Esophagus muscularis mucosa (tissue), 4 donors: ENCODE measurements at regions not wholly inside any gene's neighbourhood (a gene's known extent, or its start where the extent isn't known, plus 50 kb on each side); places are given as distances from the start of the nearest gene placed in this dataset.

Source experiments
- DNase-seq: peaks from one replicate; pipeline ENCODE4 v3.0.0-alpha.2; 2017; ENCODE audit errors: extremely low spot score
- H3K27ac ChIP-seq, 4 donors: fragments of 200-600 bp; sonication (generic); replicated peaks in 1 of 4; 1 replicate in 3 of 4; 2 replicates in 1 of 4; pipeline ENCODE4 v1.5.1; 2016 to 2019; ENCODE audit warnings: mild to moderate bottlenecking in 1 of 4
- H3K27me3 ChIP-seq, 4 donors: fragments of 200-600 bp; sonication (generic); one replicate each; pipeline versions ENCODE4 v1.5.1 to v1.6.0; 2016 to 2019
- H3K36me3 ChIP-seq, 4 donors: fragments of 200-600 bp; sonication (generic); one replicate each; pipeline ENCODE4 v1.5.1; 2016 to 2019
- H3K4me1 ChIP-seq, 4 donors: fragments of 200-600 bp; sonication (generic); one replicate each; pipeline ENCODE4 v1.5.1; 2016 to 2019
- H3K4me3 ChIP-seq, 4 donors: fragments of 200-600 bp; sonication (generic); 1 replicate in 2 of 4; 2 replicates in 2 of 4; pipeline ENCODE4 v1.5.1; 2016 to 2019; ENCODE audit warnings: mild to moderate bottlenecking in 4 of 4, moderate library complexity in 1 of 4
- H3K9me3 ChIP-seq, 4 donors: fragments of 200-600 bp; sonication (generic); 1 replicate in 3 of 4; 2 replicates in 1 of 4; pipeline ENCODE4 v1.5.1; 2016 to 2019
- CTCF ChIP-seq, 3 experiments: fragments of 200-600 bp in 2 of 3; fragments of 450-650 bp in 1 of 3; sonication (generic) in 2 of 3; IDR thresholded peaks; one replicate each; pipeline ENCODE4 v1.5.1; 2017 to 2019; ENCODE audit warnings: antibody characterized with exemption in 3 of 3, mild to moderate bottlenecking in 2 of 3, moderate library complexity in 1 of 3
- EP300 ChIP-seq: sonication (generic); formaldehyde crosslinking; IDR thresholded peaks from one replicate; pipeline ENCODE4 v1.6.1; 2017; ENCODE audit warnings: antibody characterized with exemption
- POLR2A ChIP-seq: fragments of 450-650 bp; IDR thresholded peaks from one replicate; pipeline ENCODE4 v1.6.1; 2017; ENCODE audit warnings: antibody characterized with exemption, moderate library complexity, mild to moderate bottlenecking, low read depth
- POLR2AphosphoS5 ChIP-seq, 2 donors: sonication (generic); formaldehyde crosslinking; IDR thresholded peaks; one replicate each; pipeline ENCODE4 v1.6.1; 2017; ENCODE audit warnings: antibody characterized with exemption in 2 of 2
- WGBS: methylation state at CpG from one replicate; pipeline ENCODE4 v1.1.5; 2018; 5-methylcytosine and 5-hydroxymethylcytosine counted together
- intact Hi-C: fragments of 100-400 bp; cut with DNase I; formaldehyde crosslinking; loops from one replicate; pipeline ENCODE4 v1.15.1; 2023

GRCh38 chr2:75936311-75936710, 225.6 kb upstream of the GCFC2 start:
- TF ChIP-seq POLR2A (no peak), CTCF (IDR thresholded peaks at IDR 0.05) (no peak), POLR2AphosphoS5 (IDR thresholded peaks at IDR 0.05) (no peak), EP300 (no peak)
- H3K36me3 ChIP-seq = no peaks in the 10 kb centered on the region
- WGBS = 82% methylated on average over 4 of the region's 4 CpGs
- H3K4me1 ChIP-seq = no peaks in the 10 kb centered on the region
- no peak overlapping the region for H3K4me3 ChIP-seq
- intact Hi-C loops = no loop called here
- no peak for DNase-seq
- peaks cover 0 to 4% (median 2%) of the 10 kb centered on the region in 4 donors for H3K9me3 ChIP-seq
- H3K27ac ChIP-seq = no peak overlapping the region
- no peaks in the 10 kb centered on the region for H3K27me3 ChIP-seq

DNA sequence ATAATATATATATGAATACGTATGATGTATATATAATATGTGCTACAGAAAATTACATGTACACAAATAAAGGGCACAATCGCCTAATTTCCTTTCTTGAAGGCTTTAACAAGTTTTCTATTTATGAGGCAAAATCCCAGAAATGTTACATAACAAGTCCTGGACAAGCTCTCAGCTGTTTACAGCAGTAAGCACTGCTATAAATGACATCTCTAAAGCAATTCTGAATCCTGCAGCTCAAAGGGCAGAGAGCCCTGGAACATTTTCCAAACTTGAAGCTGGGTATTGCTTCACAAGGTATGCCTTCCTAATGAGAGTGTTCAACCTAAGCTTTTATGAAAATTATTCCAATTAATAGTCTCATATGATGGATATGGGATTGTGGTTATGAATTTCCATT, 222.3 kb upstream of the GCFC2 start:
- H3K27ac ChIP-seq = no peak overlapping the region
- H3K27me3 ChIP-seq = no peaks in the 10 kb centered on the region
- H3K4me1 ChIP-seq = no peaks in the 10 kb centered on the region
- 64% methylated on average over 2 of the region's 2 CpGs for WGBS
- TF ChIP-seq EP300 = no peak
- no peak for TF ChIP-seq CTCF (IDR thresholded peaks at IDR 0.05)
- TF ChIP-seq POLR2AphosphoS5 (IDR thresholded peaks at IDR 0.05) = no peak
- TF ChIP-seq POLR2A = no peak
- no peak for DNase-seq
- no peaks in the 10 kb centered on the region for H3K36me3 ChIP-seq
- H3K9me3 ChIP-seq = no peaks in the 10 kb centered on the region
- H3K4me3 ChIP-seq = no peak overlapping the region
- intact Hi-C loops = no loop called here

DNA sequence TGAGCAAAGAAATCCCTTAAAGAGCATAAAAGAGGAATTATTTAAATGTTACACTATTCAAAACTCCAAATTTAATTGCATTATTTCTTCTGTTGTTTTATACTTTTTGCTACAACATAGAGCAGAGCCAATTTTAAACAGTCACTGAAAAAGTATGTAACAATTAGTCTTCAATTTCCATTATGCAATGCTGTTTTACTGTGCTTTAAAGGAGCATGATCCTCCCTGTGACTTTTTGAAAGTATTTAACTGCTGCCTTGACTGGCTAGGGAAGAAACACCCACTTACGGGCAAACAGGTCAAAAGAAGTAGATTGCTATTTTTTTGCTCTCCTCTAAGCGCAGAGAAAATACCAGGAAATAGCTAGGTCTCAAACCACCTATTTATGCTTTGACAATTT, 217.4 kb upstream of the GCFC2 start:
- WGBS = 73% methylated on average over 2 of the region's 2 CpGs
- Histone ChIP-seq H3K9me3 (no peaks in the 10 kb centered on the region), H3K4me3 (no peak overlapping the region), H3K27ac (no peak overlapping the region), H3K4me1 (no peaks in the 10 kb centered on the region), H3K27me3 (no peaks in the 10 kb centered on the region), H3K36me3 (no peaks in the 10 kb centered on the region)
- no peak for DNase-seq
- TF ChIP-seq POLR2A (no peak), CTCF (IDR thresholded peaks at IDR 0.05) (no peak), EP300 (no peak), POLR2AphosphoS5 (IDR thresholded peaks at IDR 0.05) (no peak)
- intact Hi-C loops = no loop called here

DNA sequence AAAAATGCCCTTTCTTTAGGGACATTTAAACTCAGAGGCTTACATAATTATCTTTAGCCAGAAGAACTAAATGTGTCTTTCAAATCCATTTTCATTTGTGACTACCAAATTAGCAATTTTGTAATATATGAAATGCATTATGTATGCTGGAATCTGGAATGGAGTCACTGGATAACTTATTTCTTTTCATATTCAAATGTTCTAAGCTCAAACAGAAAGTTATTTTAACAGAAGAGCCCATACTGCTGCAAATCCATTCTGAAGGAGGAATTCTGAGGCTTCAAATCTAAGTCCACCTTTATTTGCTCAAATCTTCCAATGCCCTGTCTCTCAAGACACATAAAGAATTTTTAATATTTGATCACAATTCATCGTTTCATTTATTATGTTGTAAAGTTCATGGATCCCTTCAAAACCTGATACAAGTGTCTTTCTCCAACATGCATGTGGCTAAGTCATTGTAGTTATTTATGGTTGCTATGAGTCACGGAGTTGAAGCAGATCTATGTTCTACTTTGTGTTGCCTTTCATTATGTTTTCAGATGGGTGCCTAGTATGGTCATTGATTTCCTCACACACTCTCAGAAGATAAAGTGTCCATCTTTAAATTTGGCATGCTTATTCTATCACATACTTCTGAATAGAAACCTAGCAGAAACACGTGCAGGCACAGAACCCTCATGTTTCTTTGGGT, 214.8 kb upstream of the GCFC2 start:
- 83% methylated on average over 3 of the region's 3 CpGs for WGBS

More for the DNA sequence above, 214.8 kb upstream of the GCFC2 start:
- Histone ChIP-seq H3K9me3 (no peaks in the 10 kb centered on the region), H3K27me3 (no peaks in the 10 kb centered on the region), H3K27ac (no peak overlapping the region), H3K4me1 (no peaks in the 10 kb centered on the region), H3K36me3 (no peaks in the 10 kb centered on the region), H3K4me3 (no peak overlapping the region)
- no peak for DNase-seq
- no peak for TF ChIP-seq POLR2A
- no peak for TF ChIP-seq EP300
- no peak for TF ChIP-seq CTCF (IDR thresholded peaks at IDR 0.05)
- no peak for TF ChIP-seq POLR2AphosphoS5 (IDR thresholded peaks at IDR 0.05)
- intact Hi-C loops = no loop called here
